Stomach smooth muscle (tissue), 2 donors: ENCODE measurements at regions not wholly inside any gene's neighbourhood (a gene's known extent, or its start where the extent isn't known, plus 50 kb on each side); places are given as distances from the start of the nearest gene placed in this dataset.

Source experiments
- H3K27ac ChIP-seq: one replicate; pipeline ENCODE4 v1.7.0; 2013; ENCODE audit warnings: mild to moderate bottlenecking, low read length, inconsistent platforms
- H3K27me3 ChIP-seq, 2 donors: one replicate each; pipeline ENCODE4 v1.7.0; 2013; ENCODE audit warnings: low read length in 2 of 2; ENCODE audit not compliant: insufficient read depth in 2 of 2, control insufficient read depth in 1 of 2
- H3K36me3 ChIP-seq, 2 donors: one replicate each; pipeline ENCODE4 v1.7.0; 2013; ENCODE audit warnings: low read length in 2 of 2; ENCODE audit not compliant: control insufficient read depth in 2 of 2, insufficient read depth in 2 of 2
- H3K4me1 ChIP-seq: one replicate; pipeline ENCODE4 v1.7.0; 2013; ENCODE audit warnings: low read length; ENCODE audit not compliant: control insufficient read depth, insufficient read depth
- H3K4me3 ChIP-seq, 2 donors: one replicate each; pipeline ENCODE4 v1.7.0; 2013; ENCODE audit warnings: low read length in 2 of 2
- H3K9ac ChIP-seq, 2 donors: one replicate each; pipeline ENCODE4 v1.7.0; 2013; ENCODE audit warnings: low read length in 2 of 2, mild to moderate bottlenecking in 1 of 2
- H3K9me3 ChIP-seq, 2 donors: one replicate each; pipeline ENCODE4 v1.7.0; 2013; ENCODE audit warnings: low read length in 2 of 2; ENCODE audit not compliant: control insufficient read depth in 2 of 2
- donor health status: healthy.
- donor health status: Pancreatic carcinoma.

- Histone ChIP-seq H3K4me3 (peak overlapping the region in 1 of 2 donors; percentile 7), H3K9me3 (no peaks in the 10 kb centered on the region), H3K27ac (peak overlapping the region; percentile 49), H3K27me3 (no peaks in the 10 kb centered on the region), H3K36me3 (no peaks in the 10 kb centered on the region), H3K9ac (no peak overlapping the region), H3K4me1 (peaks cover 27% of the 10 kb centered on the region)
These were observed 237.5 kb downstream of the LOXHD1 start for GRCh38 chr18:46419391-46420141.

GRCh38 chr18:46421973-46422551, 235.0 kb downstream of the LOXHD1 start:
- Histone ChIP-seq H3K4me1 (peaks cover 24% of the 10 kb centered on the region), H3K27ac (no peak overlapping the region), H3K36me3 (no peaks in the 10 kb centered on the region), H3K9me3 (no peaks in the 10 kb centered on the region), H3K9ac (no peak overlapping the region), H3K27me3 (no peaks in the 10 kb centered on the region), H3K4me3 (no peak overlapping the region)

GRCh38 chr18:46422552-46423055, 234.4 kb downstream of the LOXHD1 start:
- no peak overlapping the region for H3K9ac ChIP-seq
- H3K27ac ChIP-seq, result no peak overlapping the region
- H3K4me1 ChIP-seq, result peaks cover 24% of the 10 kb centered on the region
- H3K36me3 ChIP-seq, result no peaks in the 10 kb centered on the region
- no peak overlapping the region for H3K4me3 ChIP-seq
- H3K9me3 ChIP-seq, result no peaks in the 10 kb centered on the region
- no peaks in the 10 kb centered on the region for H3K27me3 ChIP-seq

GRCh38 chr18:46423226-46423805, 233.7 kb downstream of the LOXHD1 start:
- Histone ChIP-seq H3K4me1 (peaks cover 23% of the 10 kb centered on the region), H3K9ac (no peak overlapping the region), H3K36me3 (no peaks in the 10 kb centered on the region), H3K27me3 (no peaks in the 10 kb centered on the region), H3K9me3 (no peaks in the 10 kb centered on the region), H3K27ac (no peak overlapping the region), H3K4me3 (no peak overlapping the region)

- Histone ChIP-seq H3K9ac (no peak overlapping the region), H3K27me3 (no peaks in the 10 kb centered on the region), H3K27ac (no peak overlapping the region), H3K9me3 (no peaks in the 10 kb centered on the region), H3K4me3 (no peak overlapping the region), H3K4me1 (peaks cover 8% of the 10 kb centered on the region), H3K36me3 (no peaks in the 10 kb centered on the region)
These were observed 232.1 kb downstream of the LOXHD1 start for GRCh38 chr18:46424898-46425297.

GRCh38 chr18:46425511-46425910, 231.5 kb downstream of the LOXHD1 start:
- no peaks in the 10 kb centered on the region for H3K36me3 ChIP-seq
- H3K9me3 ChIP-seq, result no peaks in the 10 kb centered on the region
- peaks cover 8% of the 10 kb centered on the region for H3K4me1 ChIP-seq
- no peak overlapping the region for H3K4me3 ChIP-seq
- H3K27ac ChIP-seq, result no peak overlapping the region
- no peak overlapping the region for H3K9ac ChIP-seq
- H3K27me3 ChIP-seq, result no peaks in the 10 kb centered on the region

- Histone ChIP-seq H3K9me3 (no peaks in the 10 kb centered on the region), H3K4me3 (no peak overlapping the region), H3K4me1 (peaks cover 8% of the 10 kb centered on the region), H3K9ac (no peak overlapping the region), H3K27me3 (no peaks in the 10 kb centered on the region), H3K36me3 (no peaks in the 10 kb centered on the region), H3K27ac (no peak overlapping the region)
These were observed 230.9 kb downstream of the LOXHD1 start for GRCh38 chr18:46426021-46426678.

GRCh38 chr18:46426679-46427047, 230.4 kb downstream of the LOXHD1 start:
- Histone ChIP-seq H3K36me3 (no peaks in the 10 kb centered on the region), H3K9ac (no peak overlapping the region), H3K27ac (no peak overlapping the region), H3K9me3 (no peaks in the 10 kb centered on the region), H3K27me3 (no peaks in the 10 kb centered on the region), H3K4me3 (no peak overlapping the region), H3K4me1 (peaks cover 8% of the 10 kb centered on the region)
